GM20000 (cell line): ENCODE measurements at regions not wholly inside any gene's neighbourhood (a gene's known extent, or its start where the extent isn't known, plus 50 kb on each side); places are given as distances from the start of the nearest gene placed in this dataset.

ENCODE experiments used
- DNase-seq: peaks from one replicate; pipeline ENCODE4 v3.0.0; 2012; ENCODE audit warnings: low spot score
- TF ChIP-seq, protein P1 (sequence below): IDR thresholded peaks from 2 replicates; pipeline ENCODE4 v1.5.1; 2012; ENCODE audit warnings: mild to moderate bottlenecking, control low read depth; ENCODE audit errors: extremely low read depth, missing control alignments

DNA sequence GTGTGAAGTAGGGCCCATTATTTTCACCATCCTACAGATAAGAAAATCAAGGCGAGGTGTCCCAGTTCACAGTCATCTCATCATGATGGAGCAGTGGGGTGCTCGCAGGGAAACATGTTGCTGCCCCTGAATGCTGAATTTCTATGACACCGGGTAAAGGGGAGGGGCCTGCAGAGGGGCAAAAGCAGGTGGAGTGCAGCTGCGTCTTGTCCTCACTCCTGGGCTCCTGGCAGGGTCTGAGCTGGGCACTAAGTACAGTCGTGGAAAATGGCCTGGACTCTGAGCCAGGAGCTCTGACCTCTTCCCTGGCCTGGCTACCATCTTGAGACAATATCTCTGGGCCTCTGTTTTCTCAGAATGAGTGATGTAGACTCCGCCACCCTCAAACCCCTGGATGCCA, 253.1 kb upstream of the PITRM1 start:
- TF ChIP-seq, protein P1, sequence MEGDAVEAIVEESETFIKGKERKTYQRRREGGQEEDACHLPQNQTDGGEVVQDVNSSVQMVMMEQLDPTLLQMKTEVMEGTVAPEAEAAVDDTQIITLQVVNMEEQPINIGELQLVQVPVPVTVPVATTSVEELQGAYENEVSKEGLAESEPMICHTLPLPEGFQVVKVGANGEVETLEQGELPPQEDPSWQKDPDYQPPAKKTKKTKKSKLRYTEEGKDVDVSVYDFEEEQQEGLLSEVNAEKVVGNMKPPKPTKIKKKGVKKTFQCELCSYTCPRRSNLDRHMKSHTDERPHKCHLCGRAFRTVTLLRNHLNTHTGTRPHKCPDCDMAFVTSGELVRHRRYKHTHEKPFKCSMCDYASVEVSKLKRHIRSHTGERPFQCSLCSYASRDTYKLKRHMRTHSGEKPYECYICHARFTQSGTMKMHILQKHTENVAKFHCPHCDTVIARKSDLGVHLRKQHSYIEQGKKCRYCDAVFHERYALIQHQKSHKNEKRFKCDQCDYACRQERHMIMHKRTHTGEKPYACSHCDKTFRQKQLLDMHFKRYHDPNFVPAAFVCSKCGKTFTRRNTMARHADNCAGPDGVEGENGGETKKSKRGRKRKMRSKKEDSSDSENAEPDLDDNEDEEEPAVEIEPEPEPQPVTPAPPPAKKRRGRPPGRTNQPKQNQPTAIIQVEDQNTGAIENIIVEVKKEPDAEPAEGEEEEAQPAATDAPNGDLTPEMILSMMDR: no peak
- DNase-seq: no peak

DNA sequence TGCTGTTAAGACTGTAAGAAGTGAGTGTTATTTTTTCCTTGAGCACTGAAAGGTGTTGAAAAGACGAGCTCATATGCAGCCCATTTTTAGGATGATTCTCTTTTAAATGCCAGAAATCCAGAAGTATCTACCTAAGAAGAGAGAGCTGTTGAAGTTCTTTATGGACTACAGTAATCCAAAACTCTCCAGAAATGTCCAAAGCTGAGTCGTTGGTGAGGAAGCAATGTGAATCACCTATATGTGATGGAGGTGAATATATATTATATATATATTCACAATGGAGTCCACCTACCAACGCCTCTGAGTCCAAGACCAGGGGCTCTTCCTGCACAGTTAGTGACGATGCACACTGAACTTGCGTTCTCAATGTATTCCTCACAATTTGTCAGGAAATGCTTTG, 252.7 kb upstream of the PITRM1 start:
- TF ChIP-seq, protein P1: no peak
- no peak for DNase-seq

DNA sequence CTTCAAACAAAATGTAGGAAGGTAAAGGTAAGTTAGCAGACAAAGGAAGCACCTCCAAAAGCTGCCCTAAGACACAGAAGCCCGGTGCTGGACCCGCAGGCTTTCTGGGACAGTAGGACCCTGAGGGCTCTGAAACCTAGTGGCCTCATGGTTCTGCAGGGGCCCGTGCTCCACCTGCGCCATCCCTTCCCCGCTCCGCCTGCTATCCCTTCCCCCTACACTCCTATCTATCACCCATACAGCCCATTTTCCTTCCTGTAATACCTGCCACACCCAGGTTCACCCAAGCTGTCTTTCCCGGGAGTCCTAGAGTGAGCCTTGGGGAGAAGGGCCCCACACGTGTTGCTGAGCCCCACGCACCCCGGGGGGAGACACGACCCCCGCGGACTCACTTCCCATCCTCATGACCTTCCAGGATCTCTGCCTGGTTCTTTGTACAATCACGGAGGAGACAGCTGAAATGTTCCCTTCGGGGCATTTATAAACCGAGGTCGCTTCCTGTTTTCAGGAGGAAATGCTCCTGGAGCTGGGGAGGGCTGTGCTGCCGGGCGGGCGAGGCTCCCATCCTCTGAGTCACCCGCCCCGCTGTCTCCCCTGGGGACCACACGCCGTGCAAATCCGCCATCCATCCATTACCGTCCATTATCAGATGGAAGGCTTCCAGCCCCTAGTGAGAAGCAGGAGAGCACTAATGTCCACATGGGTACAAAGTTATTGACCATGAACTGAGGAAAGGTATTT, 251.7 kb upstream of the PITRM1 start:
- DNase-seq: no peak
- TF ChIP-seq, protein P1: no peak

DNA sequence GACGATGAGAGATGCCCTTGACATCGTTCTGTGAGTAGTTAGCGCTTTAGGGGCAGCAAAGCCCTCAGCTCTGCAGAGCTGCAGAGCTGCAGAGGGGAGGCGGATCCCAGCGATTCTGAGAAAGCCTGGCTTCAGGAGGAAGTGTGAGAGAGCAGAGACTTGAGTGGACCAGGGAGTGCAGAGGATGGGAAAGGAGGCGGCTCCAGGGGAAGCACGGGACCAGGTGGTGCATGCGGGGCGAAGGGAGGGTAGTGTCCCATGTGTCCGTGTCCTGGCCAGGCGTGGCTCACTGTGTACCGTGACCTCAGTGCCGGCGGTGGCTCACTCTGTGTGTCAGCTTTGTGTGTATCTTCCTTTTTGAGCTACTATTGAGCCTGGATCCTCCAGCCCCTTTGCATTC, 250.8 kb upstream of the PITRM1 start:
- DNase-seq: no peak
- TF ChIP-seq, protein P1: no peak

DNA sequence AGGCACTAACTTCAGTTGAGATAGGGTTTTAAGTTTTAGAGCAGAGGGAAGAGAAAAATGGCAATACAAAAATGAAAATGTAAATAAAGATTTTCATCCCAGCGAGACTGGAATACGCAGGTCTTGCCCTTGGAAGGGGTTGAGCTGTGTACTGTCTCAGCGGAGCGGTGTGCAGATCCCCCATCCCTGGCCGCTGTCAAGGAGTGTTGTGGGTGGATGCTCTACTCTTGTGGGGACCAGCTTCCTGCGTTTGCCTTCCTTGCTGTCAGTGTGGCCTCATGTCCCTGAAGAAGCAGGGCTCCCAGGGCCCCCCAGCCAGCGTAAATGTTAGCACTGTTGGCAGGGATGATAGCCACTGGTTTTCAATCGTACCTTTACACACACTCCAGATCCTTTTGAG, 249.7 kb upstream of the PITRM1 start:
- TF ChIP-seq, protein P1: no peak
- no peak for DNase-seq

DNA sequence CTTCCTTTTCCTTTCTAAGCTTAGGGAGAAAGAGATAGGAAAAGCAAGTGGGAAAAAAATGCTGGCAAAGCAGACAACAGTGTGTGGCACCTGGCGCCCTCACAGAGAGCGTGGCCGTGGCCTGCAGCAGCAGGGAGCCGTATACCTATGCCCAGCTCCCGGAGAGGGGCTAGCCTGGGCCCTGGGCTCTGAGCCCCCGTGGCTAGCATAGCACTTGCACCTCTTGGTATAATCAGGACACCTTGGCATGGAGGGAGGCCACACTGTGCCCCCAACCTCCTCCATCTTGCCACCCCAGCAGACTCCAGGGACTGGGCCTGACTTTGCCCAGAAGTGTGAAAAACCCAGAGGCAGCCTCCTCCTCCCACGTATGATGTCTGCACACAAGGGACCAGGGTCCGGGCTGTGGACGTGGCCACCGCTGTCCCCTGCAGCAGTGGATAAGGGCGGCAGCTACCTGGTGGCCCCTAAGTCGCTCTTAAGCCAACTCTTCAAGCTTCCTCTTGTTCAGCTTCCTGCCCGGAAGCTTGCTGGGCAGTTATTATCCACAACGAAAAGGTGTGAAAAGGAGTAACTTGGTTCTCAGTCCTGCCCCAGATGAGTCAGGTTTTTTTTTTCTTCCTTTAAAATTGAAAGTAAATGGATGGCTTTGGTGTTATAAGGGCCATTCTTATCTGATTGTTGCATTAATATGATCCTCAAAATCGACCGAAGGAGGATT, 249.1 kb upstream of the PITRM1 start:
- TF ChIP-seq, protein P1: no peak
- no peak for DNase-seq
